ENCODE measurements at regions not wholly inside any gene's neighbourhood (a gene's known extent, or its start where the extent isn't known, plus 50 kb on each side); places are given as distances from the start of the nearest gene placed in this dataset.
"Not testable (repeated sequence)": the region's sequence is repeated elsewhere in the genome, so short reads cannot be mapped to it uniquely, and the experiment has no call there.

DNA sequence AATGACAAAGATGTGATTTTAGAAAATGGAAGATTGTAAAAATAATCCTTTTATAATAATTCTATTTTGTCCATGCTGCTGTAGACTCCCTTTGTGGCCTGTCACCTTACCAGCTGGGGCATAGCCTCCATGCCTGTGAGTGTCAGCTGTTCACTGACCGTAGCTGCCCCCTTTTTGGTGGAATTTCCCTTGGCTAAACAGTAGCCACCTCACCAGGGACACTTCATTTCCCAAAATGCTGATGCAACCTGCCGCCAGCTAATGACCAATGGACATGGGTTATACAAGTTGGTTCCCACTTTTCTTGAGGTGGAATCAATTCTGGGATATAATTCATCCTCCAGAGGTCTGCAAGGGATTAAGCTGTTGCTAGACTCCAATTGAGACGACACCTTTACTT lies 368.4 kb downstream of the PRDM5 start:
- H3K36me3 ChIP-seq (ENCODE audit: insufficient read depth, insufficient read length, low read length): no peaks in the 10 kb centered on the region
- H3K9ac ChIP-seq (ENCODE audit: insufficient read length, low read depth): no peak overlapping the region
- TF ChIP-seq ZNF274 (IDR thresholded peaks at IDR 0.05; ENCODE audit: low read depth, low read length) (no peak), YY1 (IDR thresholded peaks at IDR 0.05; ENCODE audit: insufficient read depth, insufficient read length) (no peak), SUZ12 (IDR thresholded peaks at IDR 0.05; ENCODE audit: extremely low read depth, insufficient read depth, insufficient read length) (no peak)
- DNase-seq (ENCODE audit: low read depth, low spot score): no peak
- no peak overlapping the region for H3K4me3 ChIP-seq (ENCODE audit: insufficient read length, low read depth)
- H3K27me3 ChIP-seq (ENCODE audit: insufficient read depth, insufficient read length): no peaks in the 10 kb centered on the region
- no peaks in the 10 kb centered on the region for H3K4me1 ChIP-seq (ENCODE audit: insufficient read depth, insufficient read length)
- H3K9me3 ChIP-seq (ENCODE audit: insufficient read depth, low read length): no peaks in the 10 kb centered on the region

DNA sequence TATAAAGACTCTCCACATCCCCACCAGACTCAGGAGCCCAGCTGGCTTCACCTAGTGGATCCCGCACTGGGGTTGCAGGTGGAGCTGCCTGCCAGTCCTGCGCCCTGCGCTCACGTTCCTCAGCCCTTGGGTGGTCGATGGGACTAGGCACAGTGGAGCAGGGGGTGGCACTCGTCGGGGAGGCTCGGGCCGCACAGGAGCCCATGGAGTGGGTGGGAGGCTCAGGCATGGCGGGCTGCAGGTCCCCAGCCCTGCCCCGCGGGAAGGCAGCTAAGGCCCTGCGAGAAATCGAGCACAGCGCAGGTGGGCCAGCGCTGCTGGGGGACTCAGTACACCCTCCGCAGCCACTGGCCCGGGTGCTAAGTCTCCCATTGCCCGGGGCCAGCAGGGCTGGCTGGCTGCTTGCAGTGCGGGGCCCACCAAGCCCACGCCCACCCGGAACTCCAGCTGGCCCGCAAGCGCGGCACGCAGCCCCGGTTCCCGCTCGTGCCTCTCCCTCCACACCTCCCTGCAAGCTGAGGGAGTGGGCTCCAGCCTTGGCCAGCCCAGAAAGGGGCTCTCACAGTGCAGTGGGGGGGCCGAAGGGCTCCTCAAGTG lies 371.8 kb downstream of the PRDM5 start:
- H3K9ac ChIP-seq (ENCODE audit: insufficient read length, low read depth); H3K9me3 ChIP-seq (ENCODE audit: insufficient read depth, low read length); H3K4me1 ChIP-seq (ENCODE audit: insufficient read depth, insufficient read length); H3K36me3 ChIP-seq (ENCODE audit: insufficient read depth, insufficient read length, low read length); H3K27me3 ChIP-seq (ENCODE audit: insufficient read depth, insufficient read length); DNase-seq (ENCODE audit: low read depth, low spot score); H3K4me3 ChIP-seq (ENCODE audit: insufficient read length, low read depth): not testable (repeated sequence)

DNA sequence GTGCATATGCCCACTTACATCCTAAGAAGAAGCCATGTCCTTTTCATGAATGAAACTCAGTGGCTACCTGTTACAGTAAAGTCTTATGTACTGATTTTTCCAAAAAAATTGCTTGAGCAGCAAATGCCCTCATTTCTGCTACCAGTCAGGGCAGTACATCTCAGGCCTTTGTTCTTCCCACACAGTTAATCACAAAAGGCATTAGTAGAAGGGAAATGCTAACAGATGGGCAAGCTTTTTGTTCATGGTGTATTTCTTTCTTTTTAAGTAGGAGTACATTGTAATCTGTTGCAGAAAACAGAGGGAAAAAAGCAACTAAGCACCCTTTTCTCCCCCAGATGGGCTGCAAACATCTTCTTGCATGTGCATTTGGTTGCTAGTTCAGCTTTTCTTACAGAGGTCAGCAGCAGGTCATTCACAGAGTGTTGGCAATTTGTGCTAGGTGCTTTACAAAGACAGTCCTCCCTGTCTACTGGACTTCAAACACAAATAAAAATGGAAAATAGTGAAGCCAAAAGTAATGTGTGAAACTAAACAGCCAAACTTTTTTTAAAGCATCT lies 373.4 kb downstream of the PRDM5 start:
- no peak for DNase-seq (ENCODE audit: low read depth, low spot score)
- Histone ChIP-seq H3K36me3 (ENCODE audit: insufficient read depth, insufficient read length, low read length) (no peaks in the 10 kb centered on the region), H3K4me1 (ENCODE audit: insufficient read depth, insufficient read length) (no peaks in the 10 kb centered on the region), H3K27me3 (ENCODE audit: insufficient read depth, insufficient read length) (no peaks in the 10 kb centered on the region), H3K9me3 (ENCODE audit: insufficient read depth, low read length) (no peaks in the 10 kb centered on the region), H3K9ac (ENCODE audit: insufficient read length, low read depth) (no peak overlapping the region), H3K4me3 (ENCODE audit: insufficient read length, low read depth) (no peak overlapping the region)
- TF ChIP-seq YY1 (IDR thresholded peaks at IDR 0.05; ENCODE audit: insufficient read depth, insufficient read length): no peak
- TF ChIP-seq SUZ12 (IDR thresholded peaks at IDR 0.05; ENCODE audit: extremely low read depth, insufficient read depth, insufficient read length): no peak
- no peak for TF ChIP-seq ZNF274 (IDR thresholded peaks at IDR 0.05; ENCODE audit: low read depth, low read length)

DNA sequence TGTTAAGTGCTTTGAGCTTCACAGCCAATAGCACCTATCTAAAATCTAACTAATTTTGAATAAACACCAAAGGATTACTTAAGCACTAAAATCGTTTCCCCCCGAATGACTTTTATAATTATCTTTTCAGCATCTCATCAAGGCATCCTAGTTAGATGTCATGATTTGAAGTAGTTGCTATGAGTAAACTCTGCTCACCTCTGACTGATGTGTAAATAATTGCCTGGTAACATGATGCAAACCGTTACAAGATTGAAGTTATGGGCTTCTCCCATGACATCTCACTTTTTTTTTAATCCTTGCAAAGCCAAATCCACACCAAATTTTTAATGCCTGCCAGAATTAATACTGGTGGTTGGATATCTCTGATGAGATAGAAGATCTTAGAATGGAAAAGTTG lies 377.1 kb downstream of the PRDM5 start:
- TF ChIP-seq YY1 (IDR thresholded peaks at IDR 0.05; ENCODE audit: insufficient read depth, insufficient read length) (no peak), SUZ12 (IDR thresholded peaks at IDR 0.05; ENCODE audit: extremely low read depth, insufficient read depth, insufficient read length) (no peak), ZNF274 (IDR thresholded peaks at IDR 0.05; ENCODE audit: low read depth, low read length) (no peak)
- H3K4me1 ChIP-seq (ENCODE audit: insufficient read depth, insufficient read length): no peaks in the 10 kb centered on the region
- H3K36me3 ChIP-seq (ENCODE audit: insufficient read depth, insufficient read length, low read length): no peaks in the 10 kb centered on the region
- H3K9ac ChIP-seq (ENCODE audit: insufficient read length, low read depth): no peak overlapping the region
- DNase-seq (ENCODE audit: low read depth, low spot score): no peak
- H3K9me3 ChIP-seq (ENCODE audit: insufficient read depth, low read length): no peaks in the 10 kb centered on the region
- H3K27me3 ChIP-seq (ENCODE audit: insufficient read depth, insufficient read length): no peaks in the 10 kb centered on the region
- H3K4me3 ChIP-seq (ENCODE audit: insufficient read length, low read depth): no peak overlapping the region

- no peaks in the 10 kb centered on the region for H3K27me3 ChIP-seq (ENCODE audit: insufficient read depth, insufficient read length)
- no peak overlapping the region for H3K9ac ChIP-seq (ENCODE audit: insufficient read length, low read depth)
- no peak for DNase-seq (ENCODE audit: low read depth, low spot score)
- no peaks in the 10 kb centered on the region for H3K9me3 ChIP-seq (ENCODE audit: insufficient read depth, low read length)
- no peaks in the 10 kb centered on the region for H3K36me3 ChIP-seq (ENCODE audit: insufficient read depth, insufficient read length, low read length)
- no peaks in the 10 kb centered on the region for H3K4me1 ChIP-seq (ENCODE audit: insufficient read depth, insufficient read length)
- H3K4me3 ChIP-seq (ENCODE audit: insufficient read length, low read depth): no peak overlapping the region
- no peak for TF ChIP-seq SUZ12 (IDR thresholded peaks at IDR 0.05; ENCODE audit: extremely low read depth, insufficient read depth, insufficient read length)
- no peak for TF ChIP-seq YY1 (IDR thresholded peaks at IDR 0.05; ENCODE audit: insufficient read depth, insufficient read length)
- no peak for TF ChIP-seq ZNF274 (IDR thresholded peaks at IDR 0.05; ENCODE audit: low read depth, low read length)
Observed at GRCh38 chr4:120544838-120545237, 377.7 kb downstream of the PRDM5 start.

DNA sequence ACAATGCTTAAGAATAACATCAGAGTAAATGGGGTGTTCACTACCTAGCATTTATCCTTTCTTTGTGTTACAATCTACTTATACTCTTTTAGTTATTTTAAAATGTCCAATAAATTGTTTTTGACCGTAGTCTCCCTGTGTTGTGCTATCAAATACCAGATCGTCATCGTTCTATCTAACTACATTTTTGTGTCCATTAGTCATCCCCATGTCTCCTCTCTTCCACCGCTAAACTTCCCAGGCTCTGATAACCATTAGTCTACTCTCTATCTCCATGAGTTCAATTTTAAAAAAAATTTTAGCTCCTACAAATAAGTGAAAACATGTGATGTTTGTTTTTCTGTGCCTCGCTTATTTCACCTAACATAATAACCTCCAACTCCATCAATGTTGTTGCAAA lies 381.9 kb downstream of the PRDM5 start:
- TF ChIP-seq YY1 (IDR thresholded peaks at IDR 0.05; ENCODE audit: insufficient read depth, insufficient read length): no peak
- no peak for TF ChIP-seq ZNF274 (IDR thresholded peaks at IDR 0.05; ENCODE audit: low read depth, low read length)
- TF ChIP-seq SUZ12 (IDR thresholded peaks at IDR 0.05; ENCODE audit: extremely low read depth, insufficient read depth, insufficient read length): no peak
- no peaks in the 10 kb centered on the region for H3K9me3 ChIP-seq (ENCODE audit: insufficient read depth, low read length)

GRCh38 chr4:120536884-120537283 lies 385.6 kb downstream of the PRDM5 start:
- DNase-seq (ENCODE audit: low read depth, low spot score): no peak
- Histone ChIP-seq H3K4me1 (ENCODE audit: insufficient read depth, insufficient read length) (no peaks in the 10 kb centered on the region), H3K9me3 (ENCODE audit: insufficient read depth, low read length) (no peaks in the 10 kb centered on the region), H3K36me3 (ENCODE audit: insufficient read depth, insufficient read length, low read length) (no peaks in the 10 kb centered on the region), H3K4me3 (ENCODE audit: insufficient read length, low read depth) (no peak overlapping the region), H3K9ac (ENCODE audit: insufficient read length, low read depth) (no peak overlapping the region), H3K27me3 (ENCODE audit: insufficient read depth, insufficient read length) (no peaks in the 10 kb centered on the region)
- no peak for TF ChIP-seq ZNF274 (IDR thresholded peaks at IDR 0.05; ENCODE audit: low read depth, low read length)
- TF ChIP-seq YY1 (IDR thresholded peaks at IDR 0.05; ENCODE audit: insufficient read depth, insufficient read length): no peak
- TF ChIP-seq SUZ12 (IDR thresholded peaks at IDR 0.05; ENCODE audit: extremely low read depth, insufficient read depth, insufficient read length): no peak

More for the DNA sequence above, 381.9 kb downstream of the PRDM5 start:
- DNase-seq (ENCODE audit: low read depth, low spot score): no peak
- Histone ChIP-seq H3K27me3 (ENCODE audit: insufficient read depth, insufficient read length) (no peaks in the 10 kb centered on the region), H3K36me3 (ENCODE audit: insufficient read depth, insufficient read length, low read length) (no peaks in the 10 kb centered on the region), H3K9ac (ENCODE audit: insufficient read length, low read depth) (no peak overlapping the region), H3K4me1 (ENCODE audit: insufficient read depth, insufficient read length) (no peaks in the 10 kb centered on the region), H3K4me3 (ENCODE audit: insufficient read length, low read depth) (no peak overlapping the region)
